ENCODE measurements at regions not wholly inside any gene's neighbourhood (a gene's known extent, or its start where the extent isn't known, plus 50 kb on each side); places are given as distances from the start of the nearest gene placed in this dataset.
"Not testable (repeated sequence)": the region's sequence is repeated elsewhere in the genome, so short reads cannot be mapped to it uniquely, and the experiment has no call there.

DNA sequence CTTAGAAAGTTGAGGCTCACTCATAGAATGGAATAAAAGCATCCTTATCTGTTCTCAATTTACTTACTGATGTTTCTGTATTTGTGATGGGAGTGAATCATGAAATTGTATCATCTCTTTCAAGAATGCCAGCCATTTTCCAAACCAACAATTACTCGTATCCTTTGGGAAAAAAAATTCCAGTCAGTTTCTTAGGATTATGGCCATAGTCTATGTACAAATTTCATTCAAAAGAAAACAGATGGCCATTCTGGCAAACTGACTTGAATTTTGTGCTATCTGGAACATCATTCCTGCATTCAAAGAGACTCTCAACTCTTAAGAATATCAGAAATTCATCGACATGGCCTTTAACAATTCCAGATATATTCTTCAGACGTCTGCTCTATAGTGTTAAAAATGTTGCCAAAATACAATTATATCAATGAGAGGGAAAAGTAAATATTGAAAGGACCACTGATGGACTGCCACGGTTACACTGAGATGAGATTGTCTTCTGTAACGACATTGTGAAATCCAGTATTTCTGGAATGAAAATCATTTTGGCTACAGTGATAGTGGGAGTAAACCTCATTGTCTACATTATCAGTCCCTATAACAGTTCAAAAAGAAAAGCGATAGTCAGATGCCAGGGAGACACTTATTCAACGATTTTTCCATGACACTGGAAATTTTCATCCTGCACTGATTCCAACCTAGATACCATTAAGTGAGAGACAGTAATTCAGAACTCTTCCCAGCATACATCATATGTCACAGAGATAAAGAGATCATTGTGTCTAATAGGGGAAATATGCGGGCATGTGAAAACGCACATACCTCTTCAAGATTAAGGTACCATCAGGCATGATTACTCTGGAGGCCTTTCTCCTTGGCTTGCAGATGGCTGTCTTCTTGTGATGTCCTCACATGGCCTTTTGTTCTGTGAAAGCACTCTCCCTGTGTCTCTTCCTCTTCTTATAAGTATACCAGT lies 953.8 kb upstream of the ALCAM start:
- intact Hi-C loops (cut with DNase I), result no loop called here
- DNase-seq (ENCODE audit: low spot score), result no peak

DNA sequence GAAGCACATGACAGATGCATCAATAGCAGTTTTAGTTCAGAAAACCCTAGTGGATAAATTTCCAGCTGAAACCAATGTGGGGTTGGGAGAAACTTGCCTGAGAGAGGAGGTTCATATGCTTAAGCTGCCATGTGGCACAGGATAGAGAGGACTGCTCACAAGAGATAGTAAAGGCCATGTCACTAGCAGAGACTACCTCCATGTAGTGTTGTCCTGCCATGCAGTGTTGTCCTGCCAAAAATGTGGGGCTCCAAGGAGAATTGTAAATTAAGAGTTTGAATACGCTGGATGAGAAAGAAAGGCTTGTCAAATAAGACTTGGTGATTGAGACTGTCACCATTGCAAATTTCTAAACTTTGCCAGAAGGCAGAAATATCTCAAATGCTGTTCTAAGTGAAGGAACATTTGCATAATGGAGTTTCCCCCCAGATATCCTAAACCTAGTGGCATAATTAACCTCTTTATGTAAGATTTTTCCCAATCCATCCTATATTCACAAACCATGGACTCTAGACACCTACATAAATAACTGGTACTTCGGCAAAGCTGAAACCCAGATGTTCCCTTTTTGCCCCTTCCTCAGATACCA lies 938.3 kb upstream of the ALCAM start:
- intact Hi-C loops (cut with DNase I), result no loop called here
- no peak for DNase-seq (ENCODE audit: low spot score)

DNA sequence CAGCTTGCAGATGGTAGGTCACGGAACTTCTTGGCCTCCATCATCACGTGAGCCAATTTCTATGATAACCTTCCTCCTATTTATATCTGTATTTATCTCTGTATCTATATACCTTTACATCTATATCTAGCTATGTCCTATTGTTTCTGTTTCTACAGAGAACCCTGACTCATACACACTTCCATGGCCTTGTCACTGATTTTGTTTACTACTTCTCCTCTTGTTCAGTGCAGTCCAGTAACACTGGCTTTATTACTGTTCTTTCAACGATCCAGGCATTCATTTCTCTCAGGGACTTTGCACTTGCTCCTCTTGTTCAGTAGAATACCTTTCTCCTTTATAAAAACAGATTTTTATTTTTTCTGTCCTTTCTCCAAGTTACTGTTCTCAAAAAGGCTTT lies 937.0 kb upstream of the ALCAM start:
- intact Hi-C loops (cut with DNase I), result no loop called here
- no peak for DNase-seq (ENCODE audit: low spot score)

DNA sequence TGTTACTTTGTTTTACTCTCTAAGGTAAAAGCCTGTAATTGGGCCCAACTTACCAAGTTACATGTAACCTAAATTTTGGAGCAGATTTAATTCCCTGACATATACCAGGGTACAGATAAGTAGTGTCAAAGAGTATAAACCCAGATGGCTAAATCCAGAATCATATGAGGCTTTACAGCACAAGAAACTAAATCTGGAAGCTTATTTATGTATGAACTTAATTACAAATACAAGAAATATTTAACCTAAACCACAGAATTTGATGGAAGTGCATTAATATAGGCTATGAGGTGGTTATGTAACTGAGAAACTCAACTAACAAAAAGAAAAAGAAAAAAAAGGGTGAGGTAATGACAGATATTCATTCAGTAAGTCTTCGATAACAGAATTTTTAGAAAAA lies 930.2 kb upstream of the ALCAM start:
- intact Hi-C loops (cut with DNase I), result no loop called here
- DNase-seq (ENCODE audit: low spot score), result no peak

DNA sequence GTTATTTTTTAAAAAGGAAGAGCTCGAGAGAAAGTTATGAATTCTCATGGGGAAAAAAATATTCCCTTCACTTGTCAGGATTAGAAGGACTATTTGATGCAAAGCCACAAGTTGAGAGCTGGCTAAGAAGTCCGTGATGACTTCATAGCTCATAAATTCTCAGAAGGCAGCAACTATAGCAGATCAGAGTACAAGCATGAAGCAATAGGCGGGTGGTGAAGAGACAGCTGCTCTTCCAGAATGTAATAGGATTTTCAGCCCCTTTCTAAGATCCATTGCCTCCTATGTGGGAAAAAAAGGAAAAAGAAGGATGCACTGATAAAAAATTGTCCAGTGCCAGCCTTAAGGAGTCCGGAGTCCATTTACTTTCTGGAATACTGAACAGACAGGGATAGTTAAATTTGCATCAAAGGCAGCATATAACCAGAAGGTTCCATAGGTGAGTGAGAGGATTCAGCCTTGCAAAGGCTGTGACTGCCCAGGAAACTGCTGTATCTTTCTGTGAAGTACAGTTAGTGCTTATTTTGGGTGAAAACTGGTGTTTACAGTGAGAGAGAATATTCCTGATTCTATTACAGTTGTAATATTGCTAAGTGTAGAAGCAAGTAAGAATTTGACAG lies 929.5 kb upstream of the ALCAM start:
- no peak for DNase-seq (ENCODE audit: low spot score)
- intact Hi-C loops (cut with DNase I), result no loop called here

DNA sequence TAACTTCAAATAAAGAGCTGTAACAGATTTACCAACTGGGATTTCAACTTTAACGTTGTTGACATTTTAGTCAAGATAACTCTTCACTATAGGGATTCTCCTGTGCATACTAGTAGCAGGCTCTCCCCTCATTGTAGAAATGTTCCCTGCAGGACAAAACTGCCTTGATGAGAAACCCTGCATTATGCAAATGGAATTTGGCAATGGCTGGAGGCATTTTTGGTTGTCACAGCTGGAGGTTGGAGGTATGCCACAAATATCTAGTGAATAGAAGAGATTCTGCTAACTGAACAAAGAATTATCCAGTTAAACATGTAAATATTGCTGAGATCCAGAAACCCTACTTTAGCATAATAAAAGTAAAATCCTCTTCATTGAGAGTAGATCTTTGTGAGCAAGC lies 928.8 kb upstream of the ALCAM start:
- no peak for DNase-seq (ENCODE audit: low spot score)
- intact Hi-C loops (cut with DNase I), result no loop called here

DNA sequence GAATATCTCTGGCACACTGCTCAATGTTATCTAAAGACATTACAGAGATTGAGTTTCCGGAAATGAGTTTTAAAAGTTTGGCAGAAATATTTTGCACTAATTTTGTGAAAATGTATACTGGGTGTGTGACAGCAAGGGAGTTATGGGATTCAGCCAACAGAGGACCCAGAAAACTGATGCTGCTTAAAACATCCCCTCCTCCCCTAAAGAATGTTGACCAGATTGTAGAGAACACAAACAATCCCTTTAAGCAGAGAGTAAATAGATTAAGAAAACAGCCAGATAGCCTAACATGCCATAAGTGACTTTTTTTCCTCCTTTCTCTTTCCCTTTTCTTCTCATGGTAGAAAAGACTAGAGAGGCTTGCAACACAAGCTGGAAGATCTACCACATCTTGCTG lies 928.0 kb upstream of the ALCAM start:
- DNase-seq (ENCODE audit: low spot score), result no peak
- intact Hi-C loops (cut with DNase I), result no loop called here

DNA sequence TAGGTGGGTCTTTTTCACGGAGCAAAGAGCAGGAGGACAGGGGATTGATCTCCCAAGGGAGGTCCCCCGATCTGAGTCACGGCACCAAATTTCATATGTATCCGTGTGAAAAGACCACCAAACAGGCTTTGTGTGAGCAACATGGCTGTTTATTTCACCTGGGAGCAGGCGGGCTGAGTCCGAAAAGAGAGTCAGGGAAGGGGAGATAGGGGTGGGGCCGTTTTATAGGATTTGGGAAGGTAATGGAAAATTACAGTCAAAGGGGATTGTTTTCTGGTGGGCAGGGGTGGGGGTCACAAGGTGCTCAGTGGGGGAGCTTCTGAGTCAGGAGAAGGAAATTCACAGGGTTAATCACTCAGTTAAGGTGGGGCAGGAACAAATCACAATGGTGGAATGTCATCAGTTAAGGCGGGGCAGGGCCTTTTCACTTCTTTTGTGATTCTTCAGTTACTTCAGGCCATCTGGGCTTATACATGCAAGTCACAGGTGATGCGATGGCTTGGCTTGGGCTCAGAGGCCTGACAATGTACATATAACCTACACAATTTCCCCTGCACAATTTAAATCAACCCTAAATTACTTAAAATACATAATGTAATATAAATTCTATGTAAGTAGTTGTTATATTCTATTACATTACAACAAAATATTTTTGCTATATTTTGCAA lies 921.3 kb upstream of the ALCAM start:
- intact Hi-C loops (cut with DNase I); DNase-seq (ENCODE audit: low spot score): not testable (repeated sequence)

DNA sequence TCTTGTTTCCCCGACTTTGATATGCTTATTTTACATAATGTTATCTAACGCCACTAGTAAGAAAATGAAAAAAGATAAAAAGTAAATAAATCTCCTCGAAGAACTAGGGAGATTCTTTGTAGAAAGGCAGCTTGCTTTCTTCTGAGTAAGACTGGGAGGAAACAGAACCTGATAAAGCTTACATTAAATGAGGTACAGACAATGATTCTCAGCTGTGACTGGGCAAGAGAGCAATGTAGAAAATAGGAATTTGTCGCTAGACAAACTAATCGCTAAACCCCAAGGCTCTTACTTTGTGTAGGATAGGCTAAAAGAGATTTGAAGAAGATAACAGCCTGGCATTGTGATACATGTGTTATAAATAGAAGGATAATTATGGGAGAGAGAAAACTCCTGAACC lies 919.0 kb upstream of the ALCAM start:
- intact Hi-C loops (cut with DNase I), result no loop called here
- DNase-seq (ENCODE audit: low spot score), result no peak

DNA sequence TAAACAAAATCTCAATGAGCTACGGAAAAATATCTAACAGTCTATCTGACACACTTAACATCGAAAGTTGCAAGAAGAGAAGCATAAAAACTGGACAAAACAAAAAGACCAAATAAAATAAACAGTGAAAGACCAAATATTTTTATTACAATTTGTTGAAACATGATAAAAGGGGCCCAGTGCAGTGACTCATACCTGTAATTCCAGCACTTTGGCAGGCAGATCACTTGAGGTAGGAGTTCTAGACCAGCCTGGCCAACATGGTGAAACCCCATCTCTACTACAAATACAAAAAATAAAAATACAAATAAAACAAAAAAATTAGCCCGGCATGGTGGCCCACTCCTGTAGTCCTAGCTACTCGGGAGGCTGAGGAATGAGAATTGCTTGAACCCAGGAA lies 914.0 kb upstream of the ALCAM start:
- intact Hi-C loops (cut with DNase I), result no loop called here
- no peak for DNase-seq (ENCODE audit: low spot score)

DNA sequence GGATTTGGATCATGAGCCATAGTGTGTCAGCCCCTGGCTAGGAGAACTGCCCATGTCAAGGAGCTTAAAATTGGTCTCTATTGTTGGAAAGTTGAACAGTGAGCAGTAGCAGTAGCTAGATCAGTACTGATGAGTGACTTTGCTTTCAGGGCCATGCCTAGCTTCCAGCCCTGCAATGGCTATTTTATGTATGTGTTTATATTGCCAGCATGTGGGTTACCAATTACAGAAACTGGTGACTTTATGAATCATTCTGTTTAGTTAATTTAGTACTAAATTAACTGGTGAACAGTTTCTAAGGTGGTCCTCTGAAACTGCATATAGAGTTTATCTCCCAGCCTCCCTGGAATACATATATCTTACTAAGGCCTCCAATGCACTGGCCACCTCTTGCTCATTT lies 908.1 kb upstream of the ALCAM start:
- intact Hi-C loops (cut with DNase I), result no loop called here
- DNase-seq (ENCODE audit: low spot score), result no peak

DNA sequence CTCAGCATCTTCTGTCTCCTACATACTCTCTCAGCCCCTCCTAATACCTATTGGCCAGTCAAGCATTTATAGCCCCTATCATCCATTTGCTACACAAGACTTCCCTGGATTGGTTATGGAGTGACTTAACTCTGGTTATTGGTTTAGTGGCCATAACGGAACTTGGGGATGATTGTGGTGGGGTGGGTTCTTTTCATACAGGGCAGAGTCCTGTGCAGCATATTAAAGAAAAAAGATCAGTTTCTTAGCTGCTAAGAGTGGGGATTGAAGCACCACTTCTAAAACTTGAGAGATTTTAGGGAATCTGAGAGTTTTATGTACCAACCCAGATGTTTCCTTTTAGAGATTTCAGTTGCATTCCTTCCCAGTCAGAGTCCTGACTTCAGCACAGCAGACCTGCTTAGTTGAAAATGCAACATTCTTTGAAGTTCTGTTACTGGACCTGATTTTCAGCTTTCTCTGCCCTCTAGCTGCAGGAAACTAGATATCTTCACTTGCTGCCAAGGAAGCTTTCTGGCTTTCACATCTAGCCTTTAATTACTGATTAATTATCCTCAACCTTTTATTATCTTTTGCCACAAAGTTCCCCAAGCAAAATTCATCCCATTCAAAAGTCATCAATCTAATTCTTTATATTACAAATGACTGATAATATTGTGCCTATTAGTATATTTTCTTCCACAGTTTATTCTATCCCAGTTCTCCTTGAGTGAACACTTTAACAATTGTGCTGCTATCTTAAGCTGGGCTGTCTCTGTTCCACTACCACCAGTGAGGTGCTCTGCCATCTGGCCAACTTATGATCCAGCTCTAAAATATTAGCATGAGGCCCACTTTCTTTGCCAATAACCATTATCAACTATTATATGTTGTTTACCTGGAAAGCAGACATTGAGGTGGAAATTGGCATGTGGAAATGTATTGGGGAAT lies 906.0 kb upstream of the ALCAM start:
- no peak for DNase-seq (ENCODE audit: low spot score)
- intact Hi-C loops (cut with DNase I), result no loop called here

DNA sequence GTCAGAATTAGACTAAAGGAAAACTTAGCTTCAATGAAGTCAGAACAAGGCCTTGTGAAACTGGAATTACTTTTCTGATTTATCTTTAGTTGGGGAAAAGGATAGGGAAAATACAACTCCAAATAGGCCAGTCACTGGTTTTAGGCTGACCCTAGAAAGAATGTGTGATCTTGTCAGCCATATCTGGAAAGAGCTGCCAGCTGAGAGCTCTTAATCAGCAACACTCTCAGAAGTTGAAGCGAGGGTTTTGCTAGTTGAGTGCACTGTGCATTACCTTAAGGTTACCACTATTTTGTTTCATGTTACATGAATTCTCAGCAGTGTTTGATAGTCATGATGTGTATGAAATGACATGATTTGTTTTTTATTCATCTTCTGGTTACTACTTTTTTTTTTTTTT lies 905.3 kb upstream of the ALCAM start:
- intact Hi-C loops (cut with DNase I), result no loop called here
- DNase-seq (ENCODE audit: low spot score), result no peak

DNA sequence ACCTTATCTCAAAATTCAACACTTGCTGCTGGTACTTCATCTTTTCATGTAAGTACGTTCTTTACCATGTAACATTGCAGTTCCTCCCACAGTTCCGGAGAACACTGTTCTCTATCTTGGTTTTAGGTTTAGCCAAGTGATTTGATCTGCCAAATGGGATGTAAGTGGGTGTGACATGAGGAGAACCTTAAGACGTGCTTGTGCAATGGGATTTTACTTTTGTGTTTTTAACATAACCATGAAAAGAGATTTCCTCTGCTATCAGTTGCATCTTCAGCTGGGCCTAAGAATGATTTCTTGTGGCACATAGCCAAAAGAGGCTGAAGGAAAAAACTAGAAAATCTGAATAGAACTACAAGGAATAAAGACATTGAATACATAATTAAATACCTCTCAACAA lies 894.5 kb upstream of the ALCAM start:
- intact Hi-C loops (cut with DNase I), result no loop called here
- DNase-seq (ENCODE audit: low spot score), result no peak

DNA sequence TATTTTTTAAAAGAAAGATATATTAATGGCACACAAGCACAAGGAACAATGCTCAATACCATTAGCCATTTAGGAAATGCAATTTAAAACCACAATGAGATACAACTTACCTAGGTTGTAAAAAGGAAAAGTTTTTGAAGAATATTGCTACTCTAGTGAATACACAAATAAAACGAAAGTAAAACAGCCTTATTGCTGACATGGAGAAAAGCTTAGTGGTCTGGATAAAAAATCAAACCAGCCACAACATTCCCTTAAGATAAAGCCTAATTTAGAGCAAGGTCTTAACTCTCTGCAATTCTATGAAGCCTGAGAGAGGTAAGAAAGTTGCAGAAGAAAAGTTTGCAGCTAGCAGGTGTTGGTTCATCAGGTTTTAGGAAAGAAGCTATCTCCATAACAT lies 892.7 kb upstream of the ALCAM start:
- intact Hi-C loops (cut with DNase I), result no loop called here
- no peak for DNase-seq (ENCODE audit: low spot score)

DNA sequence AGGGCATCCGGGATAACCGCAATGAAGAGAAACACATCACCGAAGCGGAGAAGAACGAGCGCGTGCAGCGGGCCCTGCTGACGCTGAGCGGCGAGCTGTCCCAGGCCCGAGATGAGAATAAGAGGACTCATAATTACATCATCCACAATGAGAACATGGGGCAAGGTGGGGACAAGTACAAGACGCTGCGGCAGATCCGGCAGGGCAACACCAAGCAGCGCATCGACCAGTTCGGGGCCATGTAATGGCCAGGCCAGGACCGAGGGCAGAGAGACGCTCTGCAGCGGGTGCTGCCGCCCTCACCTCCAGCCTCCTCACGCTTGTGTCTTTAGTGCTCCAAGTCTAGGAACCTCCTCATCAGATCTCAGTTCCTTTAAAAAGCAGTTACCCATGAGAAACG lies 863.7 kb upstream of the ALCAM start:
- intact Hi-C loops (cut with DNase I), result no loop called here
- no peak for DNase-seq (ENCODE audit: low spot score)

DNA sequence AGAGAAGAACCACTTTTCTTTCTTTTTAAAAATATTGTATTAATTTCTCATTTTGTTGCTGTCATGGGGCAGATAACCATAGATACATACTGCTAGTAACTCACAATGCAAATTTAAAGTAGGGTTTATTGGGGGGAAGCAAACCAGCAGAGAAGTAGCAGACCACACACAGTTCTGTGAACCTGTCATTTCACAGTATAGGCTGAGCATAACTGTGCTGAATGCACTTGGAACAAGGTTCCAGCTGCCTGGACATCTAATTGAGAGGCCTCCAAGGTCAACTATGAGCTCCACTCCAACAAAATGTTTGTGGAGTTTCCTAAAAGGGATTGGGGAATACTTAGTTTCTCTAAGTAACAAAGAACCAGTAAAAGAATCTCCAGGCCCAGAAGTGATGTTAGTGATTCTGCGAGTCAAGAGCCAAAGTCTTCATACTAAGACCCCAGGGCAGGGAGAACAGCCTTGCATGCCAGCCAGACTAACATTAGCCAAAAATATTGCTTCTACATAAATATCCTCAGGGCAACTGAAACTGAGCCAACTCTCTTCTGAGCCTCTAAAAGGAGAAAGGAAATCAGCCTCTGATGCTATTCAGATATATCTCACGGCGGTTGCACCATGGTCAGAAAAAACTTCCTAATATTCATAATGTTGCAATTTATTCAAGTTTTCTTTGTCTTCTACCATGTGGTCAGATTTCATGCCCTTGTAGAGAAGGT lies 856.4 kb upstream of the ALCAM start:
- intact Hi-C loops (cut with DNase I), result no loop called here
- DNase-seq (ENCODE audit: low spot score), result no peak

DNA sequence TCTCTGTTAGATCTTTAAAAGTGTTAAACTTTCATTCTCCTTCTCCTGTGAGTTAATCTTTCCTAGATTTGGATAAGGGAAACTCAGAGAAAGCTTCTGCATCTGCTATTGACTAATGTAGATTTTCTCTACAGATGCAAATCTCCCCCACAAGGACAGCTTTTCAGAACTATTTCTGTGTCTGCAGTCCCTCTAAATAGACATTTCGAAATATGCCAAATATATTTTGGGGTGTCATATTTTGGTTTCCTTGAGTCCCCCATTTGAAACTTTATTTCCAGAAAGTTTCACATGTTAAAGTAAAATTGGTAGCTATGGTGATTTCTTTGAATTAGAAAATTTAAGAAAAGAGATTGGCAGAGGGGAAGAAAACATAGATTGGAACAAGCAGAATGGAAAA lies 852.3 kb upstream of the ALCAM start:
- intact Hi-C loops (cut with DNase I), result no loop called here
- DNase-seq (ENCODE audit: low spot score), result no peak

DNA sequence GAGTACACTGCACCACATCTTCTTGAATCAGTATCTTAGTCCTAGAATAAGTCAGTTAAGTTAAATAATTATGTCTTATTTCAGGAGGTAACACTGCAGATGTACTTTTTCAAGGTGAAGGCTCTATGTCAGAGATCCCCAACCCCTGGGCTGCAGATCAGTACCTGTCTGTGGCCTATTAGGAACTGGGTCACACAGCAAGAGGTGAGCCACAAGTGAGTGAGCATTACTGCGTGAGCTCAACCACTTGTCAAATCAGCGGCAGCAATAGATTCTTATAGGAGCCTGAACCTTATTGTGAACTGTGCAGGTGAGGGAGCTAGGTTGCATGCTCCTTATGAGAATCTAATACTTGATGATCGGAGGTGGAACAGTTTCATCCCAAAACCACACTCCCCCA lies 851.9 kb upstream of the ALCAM start:
- no peak for DNase-seq (ENCODE audit: low spot score)
- intact Hi-C loops (cut with DNase I), result no loop called here
